PC-3 (cell line): ENCODE measurements at regions not wholly inside any gene's neighbourhood (a gene's known extent, or its start where the extent isn't known, plus 50 kb on each side); places are given as distances from the start of the nearest gene placed in this dataset.

ENCODE experiments used
- EZH2phosphoT487 ChIP-seq: fragments of 300-600 bp; sonication (generic); IDR thresholded peaks from 2 replicates; pipeline ENCODE4 v1.6.1; 2018; ENCODE audit warnings: mild to moderate bottlenecking, antibody characterized with exemption, low read length, borderline replicate concordance
- TF ChIP-seq, protein P1 (sequence below): fragments of 300-600 bp; sonication (generic); conservative IDR thresholded peaks from 2 replicates; pipeline ENCODE4 v1.5.1; 2017; ENCODE audit warnings: antibody characterized with exemption, low read depth, mild to moderate bottlenecking, low read length

GRCh38 chr15:61564785-61565184 is 335.7 kb upstream of the RORA start:
- TF ChIP-seq EZH2phosphoT487, result no peak
- TF ChIP-seq, protein P1, sequence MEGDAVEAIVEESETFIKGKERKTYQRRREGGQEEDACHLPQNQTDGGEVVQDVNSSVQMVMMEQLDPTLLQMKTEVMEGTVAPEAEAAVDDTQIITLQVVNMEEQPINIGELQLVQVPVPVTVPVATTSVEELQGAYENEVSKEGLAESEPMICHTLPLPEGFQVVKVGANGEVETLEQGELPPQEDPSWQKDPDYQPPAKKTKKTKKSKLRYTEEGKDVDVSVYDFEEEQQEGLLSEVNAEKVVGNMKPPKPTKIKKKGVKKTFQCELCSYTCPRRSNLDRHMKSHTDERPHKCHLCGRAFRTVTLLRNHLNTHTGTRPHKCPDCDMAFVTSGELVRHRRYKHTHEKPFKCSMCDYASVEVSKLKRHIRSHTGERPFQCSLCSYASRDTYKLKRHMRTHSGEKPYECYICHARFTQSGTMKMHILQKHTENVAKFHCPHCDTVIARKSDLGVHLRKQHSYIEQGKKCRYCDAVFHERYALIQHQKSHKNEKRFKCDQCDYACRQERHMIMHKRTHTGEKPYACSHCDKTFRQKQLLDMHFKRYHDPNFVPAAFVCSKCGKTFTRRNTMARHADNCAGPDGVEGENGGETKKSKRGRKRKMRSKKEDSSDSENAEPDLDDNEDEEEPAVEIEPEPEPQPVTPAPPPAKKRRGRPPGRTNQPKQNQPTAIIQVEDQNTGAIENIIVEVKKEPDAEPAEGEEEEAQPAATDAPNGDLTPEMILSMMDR, result no peak
